GM18502 (cell line): ENCODE measurements at regions not wholly inside any gene's neighbourhood (a gene's known extent, or its start where the extent isn't known, plus 50 kb on each side); places are given as distances from the start of the nearest gene placed in this dataset.
"Not testable (repeated sequence)": the region's sequence is repeated elsewhere in the genome, so short reads cannot be mapped to it uniquely, and the experiment has no call there.

Experiments used
- ATAC-seq: cut with Tn5 transposase; IDR thresholded peaks from one replicate; pipeline ENCODE4 v1.9.1; 2021; ENCODE audit warnings: mild to moderate bottlenecking; ENCODE audit not compliant: unreplicated experiment, poor library complexity

DNA sequence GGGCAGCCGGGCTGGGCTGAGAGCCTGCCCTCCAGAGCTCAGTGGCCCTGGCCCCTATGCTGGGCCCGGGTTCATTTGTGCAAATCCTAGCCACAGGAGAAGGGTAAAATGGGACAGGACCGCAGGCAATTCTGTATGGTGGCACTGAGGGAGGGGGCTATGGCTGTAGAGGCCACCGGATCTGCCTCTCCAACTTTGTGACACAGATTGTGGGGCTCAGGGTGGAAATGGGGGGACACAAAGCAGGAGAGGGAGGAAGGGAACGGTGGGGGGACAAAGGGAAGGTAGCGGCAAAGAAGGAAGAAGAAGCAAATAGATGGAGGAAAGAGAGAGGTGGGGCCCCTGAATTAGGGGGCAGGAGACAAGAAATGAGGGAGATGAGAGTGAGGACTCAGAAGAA, 201.1 kb downstream of the SMAD2 start:
- ATAC-seq: no peak

DNA sequence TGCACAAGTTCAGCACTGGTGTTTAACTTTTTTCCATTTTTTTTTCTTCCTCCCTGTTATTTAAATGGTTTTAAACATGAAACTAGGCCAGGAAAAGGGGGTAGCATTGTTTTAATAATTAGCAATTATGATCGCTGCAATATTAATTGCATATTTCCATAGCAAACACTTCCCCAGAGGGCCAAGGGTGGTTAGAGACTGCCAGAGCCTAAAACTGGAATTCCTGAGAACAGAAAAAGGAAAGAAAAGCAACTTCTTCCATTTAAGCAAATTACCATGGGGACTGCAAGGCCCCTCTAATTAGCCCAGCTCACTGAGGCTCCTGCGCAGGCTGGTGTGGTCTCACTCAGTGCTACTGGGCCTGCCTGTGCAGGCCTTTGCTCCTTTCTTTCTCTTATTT, 201.5 kb downstream of the SMAD2 start:
- no peak for ATAC-seq

DNA sequence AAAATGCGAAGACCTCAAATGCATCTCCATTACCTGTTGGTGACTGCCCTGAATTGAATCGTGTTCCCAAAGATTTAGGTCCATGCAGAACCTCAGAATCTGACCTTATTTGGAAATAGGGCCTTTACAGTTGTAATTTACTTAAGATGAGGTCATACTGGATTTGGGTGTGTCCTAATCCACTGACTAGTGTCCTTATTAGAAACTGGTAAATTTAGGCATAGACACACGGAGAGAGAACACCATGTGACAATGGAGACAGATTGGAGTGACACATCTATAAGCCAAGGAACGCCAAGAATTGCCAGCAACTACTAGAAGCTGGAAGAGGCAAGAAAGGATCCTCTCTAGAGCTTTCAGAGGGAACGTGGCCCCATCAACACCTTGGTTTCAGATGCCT, 203.1 kb downstream of the SMAD2 start:
- no peak for ATAC-seq

DNA sequence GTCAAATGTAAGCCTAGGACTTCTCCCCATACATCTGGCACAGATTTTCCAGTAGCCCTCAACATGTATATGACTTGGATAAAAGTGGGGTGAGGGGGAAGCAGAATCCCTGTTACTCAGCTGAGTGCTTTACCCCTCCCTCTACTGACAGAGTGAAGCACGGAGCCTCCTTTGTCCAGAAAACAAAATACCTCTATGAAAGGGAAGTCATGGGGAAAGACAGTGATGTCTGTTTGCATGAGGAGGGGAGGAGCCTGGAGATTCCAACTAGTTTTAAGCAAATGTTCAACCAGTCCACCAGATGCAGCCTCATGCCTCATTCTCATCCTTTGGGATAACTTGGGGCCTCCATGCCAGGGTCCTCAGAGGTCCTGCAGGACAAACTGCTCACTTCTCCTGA, 203.9 kb downstream of the SMAD2 start:
- ATAC-seq: no peak

DNA sequence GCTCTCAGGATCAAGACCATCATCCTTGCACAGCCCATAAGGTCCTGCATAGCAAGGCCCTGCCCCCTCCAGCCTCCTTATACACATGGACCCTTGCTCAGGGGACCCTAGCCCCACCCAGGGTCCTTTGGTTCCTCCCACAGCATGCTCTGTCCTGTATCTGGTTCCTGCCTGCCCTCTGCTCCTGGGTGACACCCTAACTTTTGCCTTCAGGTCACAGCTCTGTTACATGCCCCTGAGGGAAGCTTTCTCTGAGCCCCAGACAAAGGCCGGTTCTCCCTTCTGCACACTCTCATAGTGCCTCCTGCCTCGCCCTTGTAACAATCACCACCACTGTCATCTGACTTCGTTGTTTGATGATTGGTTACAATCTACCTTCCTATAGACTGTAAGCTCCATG, 204.8 kb downstream of the SMAD2 start:
- ATAC-seq: no peak

DNA sequence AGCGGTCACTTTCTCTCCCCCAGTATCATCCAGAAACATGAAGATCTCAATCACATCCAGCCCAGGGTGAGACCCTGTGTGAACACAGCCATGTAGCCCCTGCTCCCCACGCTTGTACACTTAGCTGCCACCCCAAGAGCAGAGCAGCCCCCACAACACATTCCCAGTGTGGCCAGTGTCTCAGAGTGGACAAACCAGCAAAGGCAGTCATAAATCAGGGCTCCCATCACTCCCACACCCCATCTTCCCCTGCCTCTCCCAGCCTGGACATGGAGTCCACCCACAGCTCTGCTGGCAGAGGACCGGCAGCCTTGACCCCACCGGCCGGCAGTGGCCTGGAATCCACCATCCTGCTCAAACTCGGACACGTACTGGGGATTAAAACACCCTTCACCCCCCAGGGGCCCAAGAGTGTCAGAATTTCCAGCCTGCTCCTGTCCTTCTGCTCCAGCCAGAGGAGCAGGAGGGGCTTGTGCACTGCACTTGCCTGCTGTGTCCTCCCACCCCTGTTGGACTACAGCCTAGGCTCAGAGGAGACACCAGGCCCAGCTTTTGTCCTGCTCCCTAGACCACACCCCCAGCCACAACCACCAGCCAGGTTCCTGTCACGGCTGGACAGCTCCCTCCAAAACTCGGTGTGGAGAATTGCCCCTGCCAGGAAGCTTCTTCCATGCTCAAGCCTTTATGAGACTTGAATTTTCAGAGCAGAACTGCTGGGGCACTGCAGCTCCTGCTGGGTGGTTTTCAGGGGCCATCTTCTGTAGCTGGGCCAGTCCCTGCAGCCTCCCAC, 206.1 kb downstream of the SMAD2 start:
- no peak for ATAC-seq

DNA sequence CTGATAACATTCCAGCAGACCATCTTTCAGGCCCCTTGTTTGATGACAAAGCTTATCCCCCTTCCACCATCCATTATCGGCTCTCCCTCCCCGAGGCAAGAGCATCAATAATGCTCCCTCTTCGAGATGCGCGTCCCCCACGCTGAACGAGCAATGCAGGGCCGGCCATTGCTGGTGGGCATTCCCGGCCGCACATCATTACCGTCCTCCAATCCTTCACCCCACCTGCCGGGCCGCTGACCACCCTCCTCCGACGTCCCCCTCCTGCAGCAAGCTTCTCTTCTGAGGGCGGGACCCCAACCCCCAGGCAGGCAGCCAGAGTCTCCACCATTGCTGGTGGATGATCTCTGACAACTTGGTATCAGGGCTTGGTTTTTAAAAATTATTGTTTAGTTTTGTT, 208.6 kb downstream of the SMAD2 start:
- ATAC-seq: no peak

DNA sequence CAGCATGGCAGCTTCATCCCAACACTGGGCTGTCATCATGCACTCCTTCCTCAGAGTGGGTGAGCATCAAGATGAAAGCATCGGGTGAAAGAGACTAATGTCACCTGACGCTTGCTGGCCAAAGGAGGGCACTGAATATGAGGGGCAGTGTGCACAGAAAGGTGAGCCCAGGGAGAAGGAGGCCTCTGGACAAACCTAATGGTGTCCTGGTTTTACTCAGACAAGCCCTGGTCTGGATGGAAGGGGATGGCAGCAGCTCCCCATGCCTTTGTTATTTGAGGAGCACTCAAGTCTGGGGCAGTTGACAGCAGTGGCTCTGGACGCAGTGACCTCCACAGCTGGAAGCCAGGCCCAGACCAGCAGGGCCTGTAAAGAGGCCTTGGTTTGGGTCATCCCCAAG, 209.7 kb downstream of the SMAD2 start:
- no peak for ATAC-seq

DNA sequence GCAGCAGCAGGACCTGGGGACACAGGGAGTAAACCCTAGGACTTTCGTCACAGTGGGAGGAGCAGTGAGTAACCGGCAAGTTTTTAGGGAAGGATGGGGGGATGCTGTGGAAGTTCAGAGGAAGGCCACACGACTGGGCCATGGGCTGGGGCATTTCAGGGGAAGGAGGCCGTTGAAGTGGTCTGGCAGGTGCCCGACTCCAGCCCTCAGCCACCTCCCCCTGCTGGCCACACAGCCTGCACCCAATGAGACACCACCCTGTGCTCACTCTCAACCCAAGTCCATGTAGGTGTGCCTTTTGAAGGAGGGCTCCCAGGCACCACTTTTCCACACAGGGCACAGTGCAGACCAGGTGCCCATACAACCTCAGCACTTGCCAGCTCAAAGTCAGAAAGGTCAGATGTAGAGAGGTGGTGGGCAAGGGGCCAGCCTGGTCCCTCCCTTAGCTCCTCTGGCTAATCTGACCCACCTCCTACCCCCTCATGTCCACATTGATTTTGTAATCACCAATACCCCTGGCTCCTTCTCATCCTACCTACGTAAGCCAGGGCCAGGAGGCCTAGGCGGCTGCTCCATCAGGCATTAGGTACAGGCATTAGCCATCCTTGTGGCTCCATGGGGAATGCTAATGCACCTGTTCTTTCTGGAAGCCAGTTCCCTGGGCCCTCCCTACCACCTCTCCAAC, 211.2 kb downstream of the SMAD2 start:
- ATAC-seq: no peak

DNA sequence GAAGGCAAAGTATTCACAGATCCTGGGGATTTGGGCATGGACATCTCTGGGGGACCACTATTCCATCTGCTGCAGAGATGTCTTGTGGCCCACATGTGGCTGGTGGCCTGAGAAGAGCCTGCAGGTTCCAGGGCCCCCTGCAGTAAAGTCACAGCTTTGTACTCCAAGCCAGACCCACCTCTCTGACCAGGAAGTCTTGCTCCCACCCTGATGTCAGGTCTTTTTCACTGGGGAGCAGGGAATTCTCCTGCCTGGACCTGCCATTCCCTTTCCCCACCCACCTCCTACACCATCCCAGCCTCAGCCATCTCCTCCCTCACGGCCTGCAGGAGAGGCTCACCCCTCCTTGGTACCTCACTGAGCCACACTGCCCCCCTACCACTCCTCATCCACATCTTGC, 211.8 kb downstream of the SMAD2 start:
- no peak for ATAC-seq

DNA sequence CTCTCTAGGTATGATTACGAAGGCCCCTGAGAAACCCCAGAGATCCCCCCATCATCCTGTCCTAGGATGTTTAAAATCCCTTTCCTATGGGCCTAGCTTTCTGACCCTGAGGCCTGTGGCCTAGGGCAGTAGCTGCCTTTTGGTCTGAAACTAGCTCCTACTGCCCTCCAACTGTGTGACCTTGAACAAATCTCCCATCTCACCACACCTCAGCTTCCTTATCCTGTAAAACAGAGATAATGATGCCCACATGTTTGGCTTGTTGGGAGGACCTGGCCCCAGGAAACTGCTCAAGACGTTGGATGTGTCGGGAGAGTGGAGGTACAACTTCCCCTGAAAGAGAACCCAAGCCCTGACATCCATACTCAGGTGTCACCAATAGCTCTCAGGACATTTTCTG, 213.2 kb downstream of the SMAD2 start:
- ATAC-seq: no peak

DNA sequence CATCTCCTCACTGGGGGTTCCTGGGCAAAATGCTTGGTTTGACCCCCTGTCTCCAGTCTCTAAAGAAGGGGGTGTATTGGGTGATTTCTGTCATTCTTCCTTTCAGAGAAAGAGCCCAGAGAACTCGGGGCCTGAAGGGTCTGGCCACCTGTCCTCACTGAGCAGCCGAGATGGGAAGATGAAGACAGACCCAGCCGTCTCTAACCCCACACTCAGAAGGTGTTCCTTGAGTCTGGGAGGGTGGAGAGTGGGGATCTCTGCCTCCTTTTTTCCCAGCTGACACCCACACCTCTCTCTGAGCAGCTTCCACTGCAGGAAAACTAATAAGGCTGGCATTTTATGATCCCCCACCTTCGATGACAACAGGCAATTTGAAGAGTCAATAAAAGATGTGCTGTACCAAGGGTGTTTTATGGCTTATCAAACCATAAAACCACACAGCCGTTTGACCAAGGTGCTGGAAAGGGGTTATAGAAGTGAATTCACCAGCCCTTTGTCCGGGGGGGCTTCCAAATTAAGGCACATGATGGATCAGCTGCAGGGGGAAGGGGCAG, 213.8 kb downstream of the SMAD2 start:
- ATAC-seq: no peak

DNA sequence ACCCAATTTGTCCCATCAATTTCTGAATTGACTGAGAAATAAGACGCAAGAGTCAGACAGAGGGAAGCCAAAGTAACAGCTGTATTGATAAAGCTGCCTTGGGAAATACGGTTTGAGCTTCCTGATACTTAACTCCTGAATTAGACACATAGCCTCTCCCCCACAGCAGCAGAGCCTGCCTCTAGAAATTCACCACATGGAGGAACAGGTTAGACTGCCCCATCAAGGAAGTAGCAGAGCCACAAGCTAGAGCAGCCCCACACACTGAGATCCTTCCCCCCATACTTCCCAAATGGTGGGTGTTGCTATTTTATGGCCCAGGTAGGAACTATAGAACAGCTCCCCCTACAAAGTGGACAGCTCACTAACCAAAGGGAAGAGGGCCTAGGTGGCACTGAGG, 220.0 kb downstream of the SMAD2 start:
- no peak for ATAC-seq

DNA sequence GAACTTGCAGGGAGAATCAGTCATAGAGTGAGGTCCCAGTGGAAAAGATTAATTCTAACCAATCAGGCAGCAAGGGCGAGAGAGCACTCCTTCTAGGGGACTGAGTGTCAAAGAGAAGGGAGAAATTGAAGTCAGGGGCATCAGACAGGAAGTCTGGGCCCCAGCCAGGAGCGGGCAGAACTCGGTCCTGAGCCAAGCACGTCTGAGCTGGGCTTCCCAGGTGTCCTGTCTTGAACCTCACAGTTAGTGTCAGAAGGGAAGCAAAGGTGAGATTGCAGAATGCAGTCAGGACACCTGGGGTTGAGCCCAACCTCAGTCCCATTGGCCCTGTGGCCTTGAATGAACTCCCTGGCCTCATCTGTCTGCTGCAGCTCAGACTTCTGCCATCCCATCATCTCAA, 220.9 kb downstream of the SMAD2 start:
- ATAC-seq: no peak

DNA sequence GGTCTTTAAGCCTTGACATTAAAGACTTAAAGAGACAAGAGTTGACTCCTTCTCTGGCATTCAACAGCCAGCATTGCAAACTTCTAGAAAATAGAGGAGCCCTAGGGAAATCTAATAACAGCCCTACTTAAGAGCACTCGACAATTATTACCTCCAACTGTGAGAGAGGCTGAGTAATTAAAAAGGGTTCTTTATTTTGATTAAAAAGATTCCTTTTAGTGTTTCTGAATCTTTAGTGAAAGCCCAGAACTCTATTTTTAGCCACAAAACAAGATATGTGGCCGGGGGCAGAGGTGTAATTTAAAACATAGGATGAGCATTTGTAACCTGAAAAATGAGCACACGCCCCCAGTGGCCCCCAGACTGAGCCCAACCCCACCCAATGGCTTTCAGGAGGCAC, 222.3 kb downstream of the SMAD2 start:
- ATAC-seq: no peak

DNA sequence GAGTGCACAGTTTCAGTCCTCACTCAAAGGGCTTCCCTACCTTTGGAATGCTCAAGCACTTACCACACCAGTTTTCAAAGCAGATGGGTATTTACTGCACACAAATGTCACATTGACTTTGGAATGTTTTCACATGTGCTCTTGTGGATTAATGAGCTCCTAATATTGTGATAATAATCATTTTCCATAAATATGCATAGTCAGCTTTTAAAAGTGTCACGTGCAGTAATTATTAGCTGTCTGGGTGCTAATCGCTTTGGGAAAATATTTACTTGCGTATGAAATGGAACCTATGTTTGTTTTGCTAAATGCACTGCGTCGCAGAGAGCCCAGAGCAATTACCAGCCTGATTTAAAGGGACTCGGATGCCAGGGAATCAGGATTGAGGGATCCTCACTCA, 229.3 kb downstream of the SMAD2 start:
- ATAC-seq: no peak

DNA sequence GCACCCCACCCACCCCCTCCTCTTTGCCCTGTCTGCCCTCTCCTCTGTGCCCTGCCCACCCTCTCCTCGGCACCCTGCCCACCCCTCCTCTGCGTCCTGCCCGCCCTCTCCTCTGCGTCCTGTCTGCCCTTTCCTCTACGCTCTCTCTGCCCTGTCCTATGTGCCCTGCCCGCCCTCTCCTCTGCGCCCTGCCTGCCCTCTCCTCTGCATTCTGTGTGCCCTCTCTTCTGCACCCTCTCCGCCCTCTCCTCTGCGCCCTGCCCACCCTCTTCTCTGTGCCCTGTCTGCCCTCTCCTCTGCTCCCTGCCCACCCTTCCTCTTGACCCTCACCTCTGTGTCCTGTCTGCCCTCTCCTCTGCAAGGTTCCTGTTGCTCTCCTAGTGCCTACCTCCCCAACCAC, 233.6 kb downstream of the SMAD2 start:
- no peak for ATAC-seq

DNA sequence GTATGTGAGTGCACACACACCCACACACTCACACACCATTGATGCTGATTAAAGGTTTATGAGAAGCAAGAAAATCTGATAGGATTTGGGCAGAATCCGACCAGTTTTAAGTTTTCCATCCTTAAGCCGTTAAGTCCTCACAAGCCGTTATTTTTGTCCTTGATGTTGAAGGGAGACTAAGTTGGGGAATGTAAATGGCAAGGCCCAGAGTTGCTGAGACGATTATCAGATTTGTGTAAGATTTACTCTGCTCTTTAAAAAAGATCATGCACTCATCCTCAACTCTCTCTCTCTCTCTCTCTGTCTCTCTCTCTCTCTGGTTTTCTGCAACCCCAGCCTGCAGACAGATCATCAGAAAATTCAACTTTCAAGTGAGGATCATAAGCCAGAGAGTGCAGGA, 238.8 kb downstream of the SMAD2 start:
- no peak for ATAC-seq

DNA sequence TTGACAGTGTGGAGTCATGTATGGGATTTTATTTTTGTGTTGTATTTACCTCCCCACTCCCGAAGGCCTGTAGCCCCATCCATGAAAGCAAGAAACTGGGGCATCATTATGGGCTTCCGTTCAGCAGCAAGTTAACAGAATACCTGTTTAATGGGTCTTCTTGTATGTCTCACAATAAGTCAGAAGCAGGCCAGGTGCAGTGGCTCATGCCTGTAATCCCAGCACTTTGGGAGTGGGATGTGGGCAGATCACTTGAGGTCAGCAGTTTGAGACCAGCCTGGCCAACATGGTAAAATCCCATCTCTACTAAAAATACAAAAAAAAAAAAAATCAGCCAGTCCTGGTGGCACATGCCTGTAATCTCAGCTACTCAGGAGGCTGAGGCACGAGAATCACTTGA, 239.7 kb downstream of the SMAD2 start:
- not testable (repeated sequence) for ATAC-seq

DNA sequence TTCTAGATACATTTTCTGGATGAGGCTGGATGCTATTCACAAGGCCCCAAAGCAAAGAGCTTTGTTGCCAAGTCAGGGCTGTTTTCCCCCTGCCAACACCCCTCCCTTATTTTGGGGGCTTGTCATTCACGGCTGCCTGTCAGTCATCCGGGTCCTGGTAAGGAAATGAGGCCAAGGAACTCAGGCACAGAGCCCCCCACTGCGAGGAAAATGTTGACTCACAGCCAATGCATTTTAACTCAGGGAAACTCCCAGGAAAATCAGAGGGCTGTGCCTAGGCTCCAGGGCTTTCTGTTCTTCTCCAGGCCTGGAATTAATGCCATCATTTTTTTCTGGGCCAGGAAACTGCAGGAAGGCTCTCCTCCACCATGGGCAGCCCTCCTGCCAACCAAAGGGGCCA, 241.1 kb downstream of the SMAD2 start:
- ATAC-seq: no peak

DNA sequence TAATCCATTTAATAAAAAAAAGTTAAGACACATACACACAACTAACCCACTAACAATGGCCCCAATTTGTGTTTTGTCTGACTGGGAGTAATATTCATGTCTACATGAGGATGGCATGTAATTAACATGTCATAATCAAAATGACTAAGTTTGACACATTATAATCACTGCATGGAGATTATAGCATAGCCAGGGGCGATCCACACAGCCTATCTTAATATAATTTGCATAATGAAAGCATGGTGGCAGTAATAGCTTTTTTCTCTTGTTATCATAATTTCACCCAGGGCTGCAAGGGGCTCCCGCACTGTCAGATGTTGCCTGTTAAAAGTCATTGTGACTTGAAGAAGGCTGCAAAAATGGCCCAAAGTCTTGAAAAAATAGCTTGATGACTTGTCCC, 243.7 kb downstream of the SMAD2 start:
- no peak for ATAC-seq

DNA sequence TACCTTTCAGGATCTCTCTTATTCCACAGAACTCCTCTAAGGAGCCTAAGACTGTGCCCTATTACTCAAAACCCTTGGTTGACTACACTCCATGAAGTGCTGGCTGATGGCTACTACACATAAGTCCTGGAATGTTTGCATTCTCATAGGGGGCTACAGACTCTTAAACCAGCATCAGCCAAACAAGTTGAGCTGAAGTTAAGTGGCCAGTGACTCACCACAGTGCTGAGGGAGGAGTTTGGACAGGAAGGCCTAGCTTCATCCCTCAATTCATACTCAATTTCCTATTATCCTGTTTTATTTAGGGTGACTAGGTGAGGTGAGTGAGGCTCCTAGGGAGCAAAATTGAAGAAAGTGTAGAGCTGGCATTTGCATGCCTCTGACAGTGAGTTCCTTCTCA, 246.7 kb downstream of the SMAD2 start:
- no peak for ATAC-seq
